Gastrocnemius medialis (tissue), 4 donors: ENCODE measurements at regions not wholly inside any gene's neighbourhood (a gene's known extent, or its start where the extent isn't known, plus 50 kb on each side); places are given as distances from the start of the nearest gene placed in this dataset.

ENCODE experiments used
- ATAC-seq, 2 donors: fragments of 150-250 bp; one replicate each; pipeline ENCODE4 v1.9.1; 2016
- DNase-seq, 2 donors: peaks; one replicate each; pipeline ENCODE4 v3.0.0-alpha.2; 2019
- H3K27ac ChIP-seq, 4 donors: fragments of 200-600 bp; sonication (generic); 1 replicate in 1 of 4; 2 replicates in 3 of 4; pipeline ENCODE4 v1.5.1; 2016 to 2018; ENCODE audit warnings: mild to moderate bottlenecking in 2 of 4, moderate library complexity in 1 of 4
- H3K27me3 ChIP-seq, 3 donors: fragments of 200-600 bp; sonication (generic) in 2 of 3; 1 replicate in 1 of 3; 2 replicates in 2 of 3; pipeline versions ENCODE4 v1.5.1 to v1.6.0; 2016 to 2019; ENCODE audit warnings: mild to moderate bottlenecking in 1 of 3, moderate library complexity in 1 of 3
- H3K36me3 ChIP-seq, 2 donors: fragments of 200-600 bp; sonication (generic) in 1 of 2; one replicate each; pipeline ENCODE4 v1.5.1; 2017 to 2018
- H3K4me1 ChIP-seq, 2 donors: fragments of 200-600 bp; sonication (generic) in 1 of 2; one replicate each; pipeline ENCODE4 v1.5.1; 2016 to 2017; ENCODE audit warnings: mild to moderate bottlenecking in 2 of 2
- H3K4me3 ChIP-seq, 4 donors: fragments of 200-600 bp; sonication (generic) in 3 of 4; 1 replicate in 1 of 4; 2 replicates in 3 of 4; pipeline ENCODE4 v1.5.1; 2016 to 2019; ENCODE audit warnings: mild to moderate bottlenecking in 2 of 4
- H3K9me3 ChIP-seq, 3 donors: fragments of 200-600 bp; sonication (generic) in 2 of 3; 1 replicate in 1 of 3; 2 replicates in 2 of 3; pipeline ENCODE4 v1.5.1; 2016 to 2019
- POLR2A ChIP-seq, 2 donors: fragments of 450-650 bp; IDR thresholded peaks; one replicate each; pipeline ENCODE4 v1.6.1; 2017; ENCODE audit warnings: antibody characterized with exemption in 2 of 2, mild to moderate bottlenecking in 2 of 2, moderate library complexity in 2 of 2
- in situ Hi-C, 4 donors: fragments of 200-750 bp; cut with MboI; loops; one replicate each; pipeline versions ENCODE4 v1.15.0 to v1.8.0; 2017; ENCODE audit warnings: low sequenced_read_pairs in 4 of 4
- intact Hi-C: fragments of 100-400 bp; cut with DNase I; formaldehyde crosslinking; loops from one replicate; pipeline ENCODE4 v1.15.1; 2023; ENCODE audit warnings: low total_unique reads
- TF ChIP-seq, protein P1 (sequence below), 5 experiments: fragments of 450-650 bp in 3 of 5; fragments of 200-600 bp in 2 of 5; sonication (generic) in 2 of 5; IDR thresholded peaks in 4 of 5; conservative IDR thresholded peaks in 1 of 5; 1 replicate in 4 of 5; 2 replicates in 1 of 5; pipeline ENCODE4 v1.5.1; 2016 to 2019; ENCODE audit warnings: antibody characterized with exemption in 5 of 5, mild to moderate bottlenecking in 3 of 5, moderate library complexity in 3 of 5

DNA sequence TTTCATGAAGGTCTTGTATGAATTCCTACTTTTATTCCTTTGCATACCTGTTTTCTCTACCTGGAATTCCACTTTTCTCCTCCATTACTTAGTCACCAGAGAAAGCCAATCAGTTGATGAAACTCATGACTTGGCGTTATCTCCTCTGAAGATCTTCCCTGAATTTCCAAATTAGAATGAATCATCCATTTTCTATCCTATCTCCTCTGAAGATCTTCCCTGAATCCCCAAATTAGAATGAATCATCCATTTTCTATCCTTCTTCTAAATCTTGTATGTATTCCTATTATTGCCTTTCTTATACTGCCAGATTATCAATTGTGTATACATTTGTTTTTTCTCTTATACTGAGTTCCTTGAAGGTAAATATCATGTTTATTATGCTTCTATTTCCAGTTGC lies 440.4 kb downstream of the CCDC85A start:
- intact Hi-C loops = no loop called here
- Histone ChIP-seq H3K27me3 (no peaks in the 10 kb centered on the region), H3K27ac (no peak overlapping the region), H3K36me3 (no peaks in the 10 kb centered on the region), H3K4me1 (no peaks in the 10 kb centered on the region), H3K9me3 (no peaks in the 10 kb centered on the region), H3K4me3 (no peak overlapping the region)
- TF ChIP-seq POLR2A (IDR thresholded peaks at IDR 0.05) = no peak
- TF ChIP-seq, protein P1, sequence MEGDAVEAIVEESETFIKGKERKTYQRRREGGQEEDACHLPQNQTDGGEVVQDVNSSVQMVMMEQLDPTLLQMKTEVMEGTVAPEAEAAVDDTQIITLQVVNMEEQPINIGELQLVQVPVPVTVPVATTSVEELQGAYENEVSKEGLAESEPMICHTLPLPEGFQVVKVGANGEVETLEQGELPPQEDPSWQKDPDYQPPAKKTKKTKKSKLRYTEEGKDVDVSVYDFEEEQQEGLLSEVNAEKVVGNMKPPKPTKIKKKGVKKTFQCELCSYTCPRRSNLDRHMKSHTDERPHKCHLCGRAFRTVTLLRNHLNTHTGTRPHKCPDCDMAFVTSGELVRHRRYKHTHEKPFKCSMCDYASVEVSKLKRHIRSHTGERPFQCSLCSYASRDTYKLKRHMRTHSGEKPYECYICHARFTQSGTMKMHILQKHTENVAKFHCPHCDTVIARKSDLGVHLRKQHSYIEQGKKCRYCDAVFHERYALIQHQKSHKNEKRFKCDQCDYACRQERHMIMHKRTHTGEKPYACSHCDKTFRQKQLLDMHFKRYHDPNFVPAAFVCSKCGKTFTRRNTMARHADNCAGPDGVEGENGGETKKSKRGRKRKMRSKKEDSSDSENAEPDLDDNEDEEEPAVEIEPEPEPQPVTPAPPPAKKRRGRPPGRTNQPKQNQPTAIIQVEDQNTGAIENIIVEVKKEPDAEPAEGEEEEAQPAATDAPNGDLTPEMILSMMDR (IDR thresholded peaks at IDR 0.05 in 4 of 5, conservative IDR thresholded peaks at IDR 0.05 in 1 of 5) = no peak
- in situ Hi-C loops = no loop called here
- ATAC-seq = no peak
- no peak for DNase-seq

DNA sequence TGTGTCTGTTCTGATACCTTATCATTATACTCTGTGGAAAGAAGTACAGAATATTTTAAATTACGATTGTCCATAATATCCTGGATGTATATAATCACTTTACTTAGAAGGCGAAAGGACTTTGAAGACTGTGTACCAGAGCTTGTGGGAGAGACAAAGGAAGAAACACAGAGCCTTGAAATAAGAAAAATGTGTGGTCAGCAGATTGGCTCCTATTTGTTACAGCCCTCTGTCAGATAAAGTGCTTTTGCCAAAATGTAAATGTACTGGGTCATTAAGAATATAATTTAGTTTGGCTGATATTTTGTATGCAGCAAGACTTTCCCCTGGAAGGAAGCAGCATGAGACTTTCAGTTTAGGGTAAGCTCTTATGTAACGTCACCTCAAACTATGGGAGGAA lies 443.1 kb downstream of the CCDC85A start:
- TF ChIP-seq, protein P1 (IDR thresholded peaks at IDR 0.05 in 4 of 5, conservative IDR thresholded peaks at IDR 0.05 in 1 of 5) = no peak
- DNase-seq (no peak), ATAC-seq (no peak)
- no peaks in the 10 kb centered on the region for H3K4me1 ChIP-seq
- H3K27me3 ChIP-seq = no peaks in the 10 kb centered on the region
- H3K36me3 ChIP-seq = no peaks in the 10 kb centered on the region
- in situ Hi-C loops = no loop called here
- no peak overlapping the region for H3K27ac ChIP-seq
- H3K9me3 ChIP-seq = no peaks in the 10 kb centered on the region
- H3K4me3 ChIP-seq = no peak overlapping the region
- intact Hi-C loops = no loop called here

DNA sequence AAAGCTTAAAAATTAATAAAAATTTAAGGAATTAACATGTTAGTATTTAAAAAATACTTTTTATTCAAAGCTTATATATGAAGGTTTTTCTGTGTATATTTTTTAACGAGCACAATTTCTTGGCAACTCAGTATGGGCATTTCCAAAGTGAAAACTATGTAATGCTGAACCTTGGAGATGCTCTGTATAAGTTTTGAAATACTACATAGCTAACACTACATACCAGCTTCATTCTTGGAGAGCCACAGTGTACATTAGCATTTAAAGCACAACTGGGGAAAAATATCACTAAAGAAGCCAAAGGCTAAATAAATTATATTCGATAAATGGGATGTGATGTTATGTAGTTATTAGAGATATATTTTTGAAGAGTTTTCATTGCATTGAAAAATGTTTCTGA lies 446.5 kb downstream of the CCDC85A start:
- no peak for TF ChIP-seq POLR2A (IDR thresholded peaks at IDR 0.05)
- TF ChIP-seq, protein P1 (IDR thresholded peaks at IDR 0.05 in 4 of 5, conservative IDR thresholded peaks at IDR 0.05 in 1 of 5) = no peak
- no peak for DNase-seq
- Histone ChIP-seq H3K4me3 (no peak overlapping the region), H3K36me3 (no peaks in the 10 kb centered on the region), H3K4me1 (no peaks in the 10 kb centered on the region), H3K9me3 (no peaks in the 10 kb centered on the region), H3K27ac (no peak overlapping the region), H3K27me3 (no peaks in the 10 kb centered on the region)
- in situ Hi-C loops (no loop called here), intact Hi-C loops (no loop called here)
- ATAC-seq = no peak

DNA sequence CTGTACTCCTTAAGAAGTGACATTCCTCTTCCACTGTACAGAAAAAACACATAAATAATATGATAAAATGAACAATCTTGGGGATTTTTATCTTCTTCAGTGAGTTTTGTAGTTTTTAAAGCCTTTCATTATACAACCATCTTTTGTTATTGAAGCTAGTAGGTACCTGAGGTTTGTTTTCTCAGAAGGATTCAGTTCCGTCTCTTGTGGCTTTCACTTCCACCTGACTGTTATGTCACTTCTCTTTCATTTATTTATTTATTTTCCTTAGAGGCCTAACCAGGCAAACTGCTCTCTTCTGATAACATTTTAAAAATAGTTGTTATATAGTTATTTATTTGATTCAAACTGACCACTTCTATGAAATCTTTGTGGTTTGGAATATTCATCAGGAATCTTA lies 464.2 kb downstream of the CCDC85A start:
- no peak for DNase-seq
- Histone ChIP-seq H3K4me3 (no peak overlapping the region), H3K36me3 (no peaks in the 10 kb centered on the region), H3K27me3 (no peaks in the 10 kb centered on the region), H3K27ac (no peak overlapping the region), H3K9me3 (no peaks in the 10 kb centered on the region), H3K4me1 (no peaks in the 10 kb centered on the region)
- intact Hi-C loops = no loop called here
- ATAC-seq = no peak
- TF ChIP-seq, protein P1 (IDR thresholded peaks at IDR 0.05 in 4 of 5, conservative IDR thresholded peaks at IDR 0.05 in 1 of 5) = no peak
- TF ChIP-seq POLR2A (IDR thresholded peaks at IDR 0.05) = no peak
- in situ Hi-C loops = no loop called here

DNA sequence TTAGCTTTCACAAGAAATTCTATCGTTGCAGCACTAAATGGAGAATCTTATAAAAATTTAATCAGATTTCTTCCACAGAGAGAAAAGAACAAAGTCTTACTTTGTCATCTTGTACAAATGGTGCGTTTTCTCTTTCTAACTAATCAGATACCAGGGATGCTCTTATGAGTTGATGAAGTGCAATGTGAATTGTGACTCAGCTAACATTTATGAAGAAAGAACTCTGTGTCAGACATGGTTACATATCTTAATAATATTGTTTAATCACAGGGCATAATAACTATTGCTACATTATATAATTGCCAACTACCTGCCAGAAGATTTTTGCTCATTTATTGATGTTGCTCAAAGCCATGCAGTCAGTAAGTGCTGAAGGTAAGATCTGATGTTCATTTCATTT lies 465.0 kb downstream of the CCDC85A start:
- Histone ChIP-seq H3K27ac (no peak overlapping the region), H3K36me3 (no peaks in the 10 kb centered on the region), H3K9me3 (no peaks in the 10 kb centered on the region), H3K4me1 (no peaks in the 10 kb centered on the region), H3K27me3 (no peaks in the 10 kb centered on the region), H3K4me3 (no peak overlapping the region)
- in situ Hi-C loops = no loop called here
- ATAC-seq (no peak), DNase-seq (no peak)
- intact Hi-C loops = no loop called here
- TF ChIP-seq POLR2A (IDR thresholded peaks at IDR 0.05) = no peak
- TF ChIP-seq, protein P1 (IDR thresholded peaks at IDR 0.05 in 4 of 5, conservative IDR thresholded peaks at IDR 0.05 in 1 of 5) = no peak
